ENCODE measurements at regions not wholly inside any gene's neighbourhood (a gene's known extent, or its start where the extent isn't known, plus 50 kb on each side); places are given as distances from the start of the nearest gene placed in this dataset.

- DNase-seq = no peak
Observed at GRCh38 chr2:157934684-157935377, 58.7 kb upstream of the ACVR1 start.

- no peak for DNase-seq
Observed at GRCh38 chr2:157933160-157933920, 57.2 kb upstream of the ACVR1 start.

GRCh38 chr2:157932480-157933159 lies 56.5 kb upstream of the ACVR1 start:
- no peak for DNase-seq

DNA sequence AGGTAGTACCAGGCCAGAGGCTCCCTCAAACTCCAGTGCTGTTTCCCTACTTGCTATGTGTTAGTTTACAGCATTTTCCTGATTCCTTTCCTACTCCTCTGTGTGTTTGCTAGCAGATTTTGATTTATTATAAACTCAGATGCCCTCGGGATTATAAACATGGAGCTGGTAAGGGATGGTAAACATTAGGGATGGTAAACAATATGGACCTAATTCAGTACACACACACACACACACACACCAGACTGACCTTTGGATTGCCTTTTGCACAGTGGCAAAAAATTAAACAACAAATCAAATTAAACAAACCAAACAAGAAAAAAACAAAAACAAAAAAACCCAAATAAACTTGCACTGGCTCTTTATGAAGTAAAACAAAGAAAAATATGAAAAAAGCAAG lies 55.4 kb upstream of the ACVR1 start:
- no peak for DNase-seq

DNA sequence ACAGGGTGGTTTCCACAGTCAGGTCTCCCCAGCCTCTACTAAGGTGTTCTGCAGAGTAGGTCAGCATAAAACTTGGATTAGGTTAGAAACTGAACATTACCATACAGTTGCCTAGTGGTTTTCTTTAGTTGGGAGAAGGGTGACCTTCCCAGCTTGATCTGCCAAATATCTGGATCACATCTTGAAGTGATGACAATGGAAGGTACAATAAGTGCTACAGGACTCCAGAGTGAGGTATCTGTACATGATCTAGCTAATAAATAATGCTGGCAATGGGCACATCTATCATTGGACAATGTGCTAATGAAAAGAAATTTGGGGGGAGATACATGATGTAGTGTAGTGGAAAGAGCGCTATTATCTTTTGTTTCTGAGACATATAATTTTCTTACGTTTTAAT lies 54.6 kb upstream of the ACVR1 start:
- no peak for DNase-seq

DNA sequence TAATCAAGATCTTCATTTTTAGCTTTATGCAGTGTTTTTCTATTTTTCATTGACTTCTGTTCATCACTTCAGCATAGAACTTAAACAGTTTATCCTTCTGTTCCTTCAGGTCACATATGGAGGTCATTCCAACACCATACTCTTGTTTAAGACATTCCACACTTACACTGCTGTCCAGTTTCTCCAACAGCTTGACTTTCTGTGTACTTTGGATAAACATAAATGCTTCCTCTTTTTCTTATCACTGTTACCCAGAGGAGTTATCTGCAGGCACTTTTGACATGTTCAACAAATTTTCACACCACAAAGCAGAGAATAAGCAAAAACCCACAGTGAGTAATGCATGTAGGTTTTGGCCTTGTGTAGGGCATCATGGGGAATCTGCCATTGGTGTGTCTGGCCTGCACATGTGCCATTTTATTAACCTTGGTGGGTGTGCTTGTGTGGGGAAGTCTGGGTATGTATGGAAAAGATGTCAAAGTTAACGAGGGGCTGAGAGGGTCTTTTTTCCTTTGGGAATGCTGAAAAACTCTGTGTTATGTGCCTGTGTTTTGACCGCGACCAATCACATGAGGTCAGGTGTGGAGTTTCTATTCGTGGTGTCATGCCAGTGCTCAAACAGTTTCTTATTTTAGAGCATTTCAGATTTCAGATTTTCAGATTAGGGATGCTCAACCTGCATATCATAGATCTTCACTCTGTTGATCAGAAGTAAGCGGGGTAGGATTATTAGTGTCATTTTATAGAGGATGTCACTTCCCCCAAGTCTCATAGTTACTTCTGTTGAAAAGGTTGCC lies 53.9 kb upstream of the ACVR1 start:
- DNase-seq = no peak

DNA sequence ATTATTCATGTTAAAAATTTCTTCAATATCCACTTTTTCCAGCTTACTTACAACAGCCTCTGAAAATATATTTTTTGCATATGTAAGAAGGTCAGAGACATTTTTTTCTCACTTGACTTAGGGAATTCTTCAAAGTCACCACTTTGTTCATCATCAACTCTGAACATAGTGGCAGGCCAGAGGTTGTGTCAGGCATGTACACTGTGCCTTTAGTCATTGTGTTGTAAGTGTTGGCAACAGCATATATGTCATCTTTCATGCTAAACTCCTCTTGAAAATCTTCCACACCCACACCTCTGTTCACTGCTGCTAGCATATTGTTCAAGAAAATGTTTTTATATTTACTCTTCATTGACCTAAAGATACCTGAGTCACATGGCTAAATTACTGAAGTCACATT lies 52.2 kb upstream of the ACVR1 start:
- no peak for DNase-seq

DNA sequence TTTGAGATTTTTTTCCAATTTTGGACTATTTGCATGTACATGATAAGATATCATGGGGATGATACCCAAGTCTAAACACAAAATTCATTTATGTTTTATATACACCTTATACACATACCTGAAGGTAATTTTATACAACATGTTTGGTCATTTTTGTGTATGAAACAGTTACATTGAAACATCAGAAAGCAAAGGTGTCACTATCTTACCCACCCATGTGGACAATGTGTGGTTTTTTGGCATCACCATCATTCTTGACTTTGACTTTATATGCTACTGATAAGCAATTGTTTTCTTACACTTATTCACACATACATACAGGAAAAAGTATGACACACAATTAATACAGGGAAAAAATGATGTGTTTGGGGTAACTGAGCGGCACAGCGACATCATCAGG lies 51.0 kb upstream of the ACVR1 start:
- no peak for DNase-seq

All from muscle of arm (tissue), 1 donor.